ENCODE measurements at regions not wholly inside any gene's neighbourhood (a gene's known extent, or its start where the extent isn't known, plus 50 kb on each side); places are given as distances from the start of the nearest gene placed in this dataset.

GRCh38 chr4:112015960-112016359 lies 129.3 kb upstream of the FAM241A start:
- no peak overlapping the region for H3K4me3 ChIP-seq (ENCODE audit: low read depth, low read length)
- no peak for DNase-seq (ENCODE audit: low read depth)
- TF ChIP-seq, protein P1, sequence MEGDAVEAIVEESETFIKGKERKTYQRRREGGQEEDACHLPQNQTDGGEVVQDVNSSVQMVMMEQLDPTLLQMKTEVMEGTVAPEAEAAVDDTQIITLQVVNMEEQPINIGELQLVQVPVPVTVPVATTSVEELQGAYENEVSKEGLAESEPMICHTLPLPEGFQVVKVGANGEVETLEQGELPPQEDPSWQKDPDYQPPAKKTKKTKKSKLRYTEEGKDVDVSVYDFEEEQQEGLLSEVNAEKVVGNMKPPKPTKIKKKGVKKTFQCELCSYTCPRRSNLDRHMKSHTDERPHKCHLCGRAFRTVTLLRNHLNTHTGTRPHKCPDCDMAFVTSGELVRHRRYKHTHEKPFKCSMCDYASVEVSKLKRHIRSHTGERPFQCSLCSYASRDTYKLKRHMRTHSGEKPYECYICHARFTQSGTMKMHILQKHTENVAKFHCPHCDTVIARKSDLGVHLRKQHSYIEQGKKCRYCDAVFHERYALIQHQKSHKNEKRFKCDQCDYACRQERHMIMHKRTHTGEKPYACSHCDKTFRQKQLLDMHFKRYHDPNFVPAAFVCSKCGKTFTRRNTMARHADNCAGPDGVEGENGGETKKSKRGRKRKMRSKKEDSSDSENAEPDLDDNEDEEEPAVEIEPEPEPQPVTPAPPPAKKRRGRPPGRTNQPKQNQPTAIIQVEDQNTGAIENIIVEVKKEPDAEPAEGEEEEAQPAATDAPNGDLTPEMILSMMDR (IDR thresholded peaks at IDR 0.05; ENCODE audit: insufficient read depth, low read length), result no peak

GRCh38 chr4:112023402-112023950 lies 121.8 kb upstream of the FAM241A start:
- peak; percentile 16 for DNase-seq (ENCODE audit: low read depth)
- TF ChIP-seq, protein P1 (IDR thresholded peaks at IDR 0.05; ENCODE audit: insufficient read depth, low read length), result no peak

GRCh38 chr4:112026058-112026457 lies 119.2 kb upstream of the FAM241A start:
- H3K4me3 ChIP-seq (ENCODE audit: low read depth, low read length), result no peak overlapping the region
- no peak for DNase-seq (ENCODE audit: low read depth)
- TF ChIP-seq, protein P1 (IDR thresholded peaks at IDR 0.05; ENCODE audit: insufficient read depth, low read length), result no peak

More at GRCh38 chr4:112023402-112023950, 121.8 kb upstream of the FAM241A start:
- no peak overlapping the region for H3K4me3 ChIP-seq (ENCODE audit: low read depth, low read length)

DNA sequence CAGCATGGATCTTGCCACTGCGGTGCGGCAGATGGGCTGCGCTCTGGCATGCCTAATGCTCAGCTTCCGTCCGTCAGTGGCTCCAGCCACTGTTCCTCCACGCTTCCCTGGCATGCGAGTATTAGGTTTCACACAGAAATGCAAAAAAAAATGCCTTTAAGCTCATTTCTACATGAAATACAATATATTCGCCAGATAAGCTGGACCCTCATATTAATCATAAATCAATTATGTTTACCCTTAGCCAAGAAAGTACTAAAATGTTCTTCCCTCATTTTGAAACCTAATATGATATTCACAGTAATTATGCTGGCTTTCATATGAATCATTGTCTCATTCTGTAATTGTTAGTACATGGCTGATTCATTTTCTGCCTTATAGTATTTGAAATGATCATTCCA lies 115.5 kb upstream of the FAM241A start:
- TF ChIP-seq, protein P1 (IDR thresholded peaks at IDR 0.05; ENCODE audit: insufficient read depth, low read length), result no peak
- no peak for DNase-seq (ENCODE audit: low read depth)
- H3K4me3 ChIP-seq (ENCODE audit: low read depth, low read length), result no peak overlapping the region

DNA sequence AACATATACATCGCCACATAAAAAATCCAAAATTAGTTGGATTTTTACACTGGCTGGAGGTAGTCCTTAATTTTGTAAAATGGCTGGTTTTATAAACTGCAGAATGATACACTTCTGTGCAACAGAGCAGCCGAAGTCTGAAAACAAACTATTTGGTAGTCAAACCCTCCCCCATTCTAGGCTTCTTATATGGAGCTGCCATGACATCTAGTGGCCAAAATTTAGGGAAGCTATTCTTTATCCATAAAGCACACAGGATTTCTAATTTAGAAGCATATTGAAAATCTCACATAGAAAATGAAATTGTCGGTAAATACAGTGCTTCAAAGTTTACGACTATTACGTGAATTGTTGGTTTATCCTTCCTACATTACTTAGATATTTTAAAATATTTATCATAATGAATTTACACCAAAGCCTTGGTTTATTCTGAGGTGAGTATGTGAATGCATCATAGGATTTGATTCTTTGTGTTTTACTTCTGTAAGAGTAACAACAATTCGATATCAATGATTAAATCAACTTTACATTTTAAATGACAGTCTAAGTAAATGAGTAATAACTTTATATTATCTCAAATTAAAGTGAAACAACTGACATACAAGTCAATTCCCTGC lies 113.4 kb upstream of the FAM241A start:
- DNase-seq (ENCODE audit: low read depth), result peak; percentile 79
- H3K4me3 ChIP-seq (ENCODE audit: low read depth, low read length), result no peak overlapping the region
- TF ChIP-seq, protein P1 (IDR thresholded peaks at IDR 0.05; ENCODE audit: insufficient read depth, low read length), result peak; percentile 73

GRCh38 chr4:112036886-112037285 lies 108.4 kb upstream of the FAM241A start:
- TF ChIP-seq, protein P1 (IDR thresholded peaks at IDR 0.05; ENCODE audit: insufficient read depth, low read length), result no peak
- H3K4me3 ChIP-seq (ENCODE audit: low read depth, low read length), result no peak overlapping the region
- no peak for DNase-seq (ENCODE audit: low read depth)
